GM23248 (cell line): ENCODE measurements at regions not wholly inside any gene's neighbourhood (a gene's known extent, or its start where the extent isn't known, plus 50 kb on each side); places are given as distances from the start of the nearest gene placed in this dataset.

ENCODE experiments used
- DNase-seq: peaks from one replicate; pipeline ENCODE4 v3.0.0-alpha.2; 2015
- H2AFZ ChIP-seq: fragments of 200-600 bp; sonication (generic); 2 replicates; pipeline ENCODE4 v1.6.1; 2016; ENCODE audit warnings: antibody characterized with exemption
- H3F3A ChIP-seq: fragments of 200-600 bp; sonication (generic); 2 replicates; pipeline ENCODE4 v1.6.1; 2016; ENCODE audit warnings: mild to moderate bottlenecking, antibody characterized with exemption, mixed run types; ENCODE audit not compliant: insufficient read depth
- H3K27ac ChIP-seq: fragments of 200-600 bp; sonication (generic); 2 replicates; pipeline ENCODE4 v1.5.1; 2016; ENCODE audit warnings: mild to moderate bottlenecking
- H3K27me3 ChIP-seq: fragments of 200-600 bp; sonication (generic); replicated peaks from 2 replicates; pipeline ENCODE4 v1.6.1; 2016; ENCODE audit warnings: mild to moderate bottlenecking; ENCODE audit not compliant: insufficient read depth
- H3K36me3 ChIP-seq: fragments of 200-600 bp; sonication (generic); 2 replicates; pipeline ENCODE4 v1.6.1; 2016; ENCODE audit warnings: low read depth, mild to moderate bottlenecking
- H3K4me1 ChIP-seq: fragments of 200-600 bp; sonication (generic); 2 replicates; pipeline ENCODE4 v1.6.1; 2016; ENCODE audit warnings: mild to moderate bottlenecking; ENCODE audit not compliant: insufficient read depth
- H3K4me2 ChIP-seq: fragments of 200-600 bp; sonication (generic); one replicate; pipeline ENCODE4 v1.6.1; 2016; ENCODE audit warnings: mild to moderate bottlenecking; ENCODE audit not compliant: unreplicated experiment
- H3K4me3 ChIP-seq: fragments of 200-600 bp; sonication (generic); 2 replicates; pipeline ENCODE4 v1.5.1; 2016; ENCODE audit warnings: mild to moderate bottlenecking
- H3K79me2 ChIP-seq: fragments of 200-600 bp; sonication (generic); 2 replicates; pipeline ENCODE4 v1.6.1; 2016; ENCODE audit warnings: mild to moderate bottlenecking; ENCODE audit not compliant: insufficient read depth
- H3K9ac ChIP-seq: fragments of 200-600 bp; sonication (generic); 2 replicates; pipeline ENCODE4 v1.6.1; 2016; ENCODE audit warnings: mild to moderate bottlenecking
- H3K9me2 ChIP-seq: fragments of 200-600 bp; sonication (generic); 2 replicates; pipeline ENCODE4 v1.6.1; 2016; ENCODE audit warnings: mixed run types, mild to moderate bottlenecking, moderate library complexity; ENCODE audit not compliant: insufficient read depth
- H3K9me3 ChIP-seq: fragments of 200-600 bp; sonication (generic); one replicate; pipeline ENCODE4 v1.6.1; 2017; ENCODE audit warnings: low read depth
- H4K20me1 ChIP-seq: fragments of 200-600 bp; sonication (generic); 2 replicates; pipeline ENCODE4 v1.6.0; 2016; ENCODE audit not compliant: insufficient read depth
- EZH2 ChIP-seq: fragments of 200-600 bp; sonication (generic); IDR thresholded peaks from 2 replicates; pipeline ENCODE4 v1.6.1; 2018; ENCODE audit warnings: antibody characterized with exemption, mild to moderate bottlenecking; ENCODE audit not compliant: insufficient read depth, poor library complexity, severe bottlenecking
- EZH2phosphoT487 ChIP-seq: fragments of 200-600 bp; sonication (generic); IDR thresholded peaks from 2 replicates; pipeline ENCODE4 v1.6.1; 2018; ENCODE audit warnings: antibody characterized with exemption, moderate library complexity, mild to moderate bottlenecking, low read depth; ENCODE audit not compliant: insufficient read depth
- WGBS, 2 experiments: methylation state at CpG; one replicate each; pipeline ENCODE4 v1.1.6; 2015 to 2017; ENCODE audit warnings: low lambda C conversion rate in 2 of 2, low coverage in 1 of 2; ENCODE audit errors: missing lambda C conversion rate in 2 of 2; 5-methylcytosine and 5-hydroxymethylcytosine counted together
- in situ Hi-C: fragments of 300-500 bp; cut with MboI; formaldehyde crosslinking; loops from 2 replicates; pipeline ENCODE4 v1.15.0; 2020

DNA sequence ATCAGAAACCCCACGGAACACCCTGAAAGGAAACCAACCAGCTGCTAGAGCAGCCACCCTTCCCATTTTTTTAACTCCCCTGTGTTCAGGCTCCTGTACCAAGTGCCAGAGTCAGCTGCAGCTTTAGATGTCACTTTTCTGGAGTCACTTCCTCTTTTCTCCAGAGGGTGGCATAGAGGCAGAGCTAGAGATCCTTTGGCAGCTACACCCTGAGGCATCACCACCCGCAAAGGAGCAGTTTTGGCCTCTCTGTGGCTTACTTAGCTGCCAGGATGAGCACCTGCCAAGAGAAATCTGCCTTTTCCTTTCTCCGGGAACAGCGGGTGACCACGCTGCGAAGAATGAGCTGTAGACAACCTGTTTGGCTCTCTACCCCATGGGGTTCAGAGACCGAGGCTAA is 58.0 kb upstream of the CHRDL1 start:
- in situ Hi-C loops: loop anchor here (10.0 kb wide), 2 partner anchors 251 to 409 kb away; no protein-coding TSS in a partner anchor

GRCh38 chrX:110852180-110852579 is 56.6 kb upstream of the CHRDL1 start:
- no peaks in the 10 kb centered on the region for H3K27me3 ChIP-seq
- H2AFZ ChIP-seq: no peak overlapping the region
- no peak overlapping the region for H3K4me3 ChIP-seq
- no peak overlapping the region for H3K27ac ChIP-seq
- peak; percentile 55 for DNase-seq
- peaks cover 5% of the 10 kb centered on the region; the same call in 1 of the 2 replicates for H3K4me1 ChIP-seq
- no peaks in the 10 kb centered on the region for H3K9me3 ChIP-seq
- TF ChIP-seq EZH2 (no peak), EZH2phosphoT487 (no peak)
- in situ Hi-C loops: loop anchor here (10.0 kb wide), 2 partner anchors 253 to 407 kb away; no protein-coding TSS in a partner anchor
- H3K4me2 ChIP-seq: peak overlapping the region; percentile 35
- H3K79me2 ChIP-seq: no peaks in the 10 kb centered on the region
- 0 to 22% methylated on average over 3 to 4 of the region's 4 CpGs for WGBS, 2 experiments
- H4K20me1 ChIP-seq: no peaks in the 10 kb centered on the region
- H3K9ac ChIP-seq: no peak overlapping the region
- no peaks in the 10 kb centered on the region for H3K9me2 ChIP-seq
- H3K36me3 ChIP-seq: no peaks in the 10 kb centered on the region
- no peaks in the 10 kb centered on the region for H3F3A ChIP-seq

More for the DNA sequence above, 58.0 kb upstream of the CHRDL1 start:
- H3K27me3 ChIP-seq: no peaks in the 10 kb centered on the region
- TF ChIP-seq EZH2phosphoT487 (no peak), EZH2 (no peak)
- H4K20me1 ChIP-seq: no peaks in the 10 kb centered on the region
- H3K36me3 ChIP-seq: no peaks in the 10 kb centered on the region
- peaks cover 5% of the 10 kb centered on the region; the same call in 1 of the 2 replicates for H3K4me1 ChIP-seq
- 3% methylated on average over 7 of the region's 7 CpGs for WGBS, 2 experiments
- DNase-seq: peak; percentile 53
- H3K4me3 ChIP-seq: no peak overlapping the region
- no peak overlapping the region for H3K27ac ChIP-seq
- no peak overlapping the region for H3K4me2 ChIP-seq
- H3K9me3 ChIP-seq: no peaks in the 10 kb centered on the region
- no peak overlapping the region for H2AFZ ChIP-seq
- H3K9ac ChIP-seq: no peak overlapping the region
- no peaks in the 10 kb centered on the region for H3K79me2 ChIP-seq
- no peaks in the 10 kb centered on the region for H3F3A ChIP-seq
- no peaks in the 10 kb centered on the region for H3K9me2 ChIP-seq

- H3K4me3 ChIP-seq: no peak overlapping the region
- no peaks in the 10 kb centered on the region for H4K20me1 ChIP-seq
- H3K27ac ChIP-seq: no peak overlapping the region
- no peak overlapping the region for H3K9ac ChIP-seq
- no peak overlapping the region for H2AFZ ChIP-seq
- peaks cover 5% of the 10 kb centered on the region; the same call in 1 of the 2 replicates for H3K4me1 ChIP-seq
- 0 to 28% methylated on average over 3 of the region's 4 CpGs for WGBS, 2 experiments
- no peaks in the 10 kb centered on the region for H3K79me2 ChIP-seq
- no peaks in the 10 kb centered on the region for H3K36me3 ChIP-seq
- TF ChIP-seq EZH2phosphoT487 (no peak), EZH2 (no peak)
- H3K4me2 ChIP-seq: peak overlapping the region; percentile 35
- H3F3A ChIP-seq: no peaks in the 10 kb centered on the region
- peak; percentile 66 for DNase-seq
- H3K27me3 ChIP-seq: no peaks in the 10 kb centered on the region
- no peaks in the 10 kb centered on the region for H3K9me3 ChIP-seq
- in situ Hi-C loops: loop anchor here (10.0 kb wide), 2 partner anchors 253 to 407 kb away; no protein-coding TSS in a partner anchor
- no peaks in the 10 kb centered on the region for H3K9me2 ChIP-seq
These were observed 56.2 kb upstream of the CHRDL1 start for GRCh38 chrX:110851780-110852179.

GRCh38 chrX:110847334-110847733 is 51.7 kb upstream of the CHRDL1 start:
- no peak overlapping the region for H3K4me2 ChIP-seq
- TF ChIP-seq EZH2 (no peak), EZH2phosphoT487 (no peak)
- in situ Hi-C loops: no loop called here

More at GRCh38 chrX:110847334-110847733, 51.7 kb upstream of the CHRDL1 start:
- H3K9me2 ChIP-seq: no peaks in the 10 kb centered on the region
- no peaks in the 10 kb centered on the region for H3K27me3 ChIP-seq
- 1 to 8% methylated on average over 5 of the region's 5 CpGs for WGBS, 2 experiments
- H2AFZ ChIP-seq: no peak overlapping the region
- no peaks in the 10 kb centered on the region for H3F3A ChIP-seq
- no peak overlapping the region for H3K4me3 ChIP-seq
- H4K20me1 ChIP-seq: no peaks in the 10 kb centered on the region
- H3K9me3 ChIP-seq: no peaks in the 10 kb centered on the region
- no peaks in the 10 kb centered on the region for H3K79me2 ChIP-seq
- peak; percentile 55 for DNase-seq
- H3K27ac ChIP-seq: no peak overlapping the region
- no peak overlapping the region for H3K9ac ChIP-seq
- peaks cover 5% of the 10 kb centered on the region; the same call in 1 of the 2 replicates for H3K4me1 ChIP-seq
- H3K36me3 ChIP-seq: no peaks in the 10 kb centered on the region
